ENCODE measurements at regions not wholly inside any gene's neighbourhood (a gene's known extent, or its start where the extent isn't known, plus 50 kb on each side); places are given as distances from the start of the nearest gene placed in this dataset.

GRCh38 chr7:125358551-125359167, 429.0 kb upstream of the POT1 start:
- Histone ChIP-seq H3K9me3 (no peaks in the 10 kb centered on the region), H3K27me3 (no peaks in the 10 kb centered on the region), H3K4me1 (no peaks in the 10 kb centered on the region), H3K27ac (no peak overlapping the region), H3K36me3 (no peaks in the 10 kb centered on the region), H3K4me3 (replicated peaks in 1 of 3) (no peak overlapping the region)
- 61 to 62% methylated on average over 3 of the region's 3 CpGs for WGBS, 2 donors
- no peak for DNase-seq
- intact Hi-C loops (cut with DNase I) = no loop called here
- TF ChIP-seq POLR2A (IDR thresholded peaks at IDR 0.05) (no peak), CTCF (IDR thresholded peaks at IDR 0.05) (no peak)

- intact Hi-C loops (cut with DNase I) = no loop called here
- 83 to 89% methylated on average over 1 of the region's 1 CpG for WGBS, 2 donors
- Histone ChIP-seq H3K27me3 (no peaks in the 10 kb centered on the region), H3K4me3 (replicated peaks in 1 of 3) (no peak overlapping the region), H3K27ac (no peak overlapping the region), H3K36me3 (no peaks in the 10 kb centered on the region), H3K9me3 (no peaks in the 10 kb centered on the region), H3K4me1 (no peaks in the 10 kb centered on the region)
- no peak for TF ChIP-seq CTCF (IDR thresholded peaks at IDR 0.05)
- no peak for TF ChIP-seq POLR2A (IDR thresholded peaks at IDR 0.05)
- no peak for DNase-seq
Measured at GRCh38 chr7:125357676-125358455, 428.2 kb upstream of the POT1 start.

GRCh38 chr7:125355899-125356298, 426.3 kb upstream of the POT1 start:
- no peaks in the 10 kb centered on the region for H3K9me3 ChIP-seq
- no peak overlapping the region for H3K27ac ChIP-seq
- H3K36me3 ChIP-seq = no peaks in the 10 kb centered on the region
- DNase-seq = no peak
- 50 to 51% methylated on average over 6 of the region's 6 CpGs for WGBS, 2 donors
- intact Hi-C loops (cut with DNase I) = no loop called here
- no peak overlapping the region for H3K4me3 ChIP-seq (replicated peaks in 1 of 3)
- TF ChIP-seq CTCF (IDR thresholded peaks at IDR 0.05) (no peak), POLR2A (IDR thresholded peaks at IDR 0.05) (no peak)
- no peaks in the 10 kb centered on the region for H3K4me1 ChIP-seq
- H3K27me3 ChIP-seq = no peaks in the 10 kb centered on the region

GRCh38 chr7:125347269-125347668, 417.6 kb upstream of the POT1 start:
- TF ChIP-seq POLR2A (IDR thresholded peaks at IDR 0.05) = no peak
- TF ChIP-seq CTCF (IDR thresholded peaks at IDR 0.05) = no peak
- WGBS, 2 donors = 67 to 73% methylated on average over 6 of the region's 6 CpGs
- intact Hi-C loops (cut with DNase I) = no loop called here

GRCh38 chr7:125338110-125338509, 408.5 kb upstream of the POT1 start:
- Histone ChIP-seq H3K36me3 (no peaks in the 10 kb centered on the region), H3K4me3 (replicated peaks in 1 of 3) (no peak overlapping the region), H3K9me3 (no peaks in the 10 kb centered on the region), H3K27me3 (no peaks in the 10 kb centered on the region), H3K4me1 (no peaks in the 10 kb centered on the region), H3K27ac (no peak overlapping the region)
- intact Hi-C loops (cut with DNase I) = no loop called here
- TF ChIP-seq CTCF (IDR thresholded peaks at IDR 0.05) (no peak), POLR2A (IDR thresholded peaks at IDR 0.05) (no peak)
- DNase-seq = no peak
- WGBS, 2 donors = 92 to 95% methylated on average over 4 of the region's 4 CpGs

More at GRCh38 chr7:125347269-125347668, 417.6 kb upstream of the POT1 start:
- no peak overlapping the region for H3K27ac ChIP-seq
- H3K4me3 ChIP-seq (replicated peaks in 1 of 3) = no peak overlapping the region
- H3K36me3 ChIP-seq = no peaks in the 10 kb centered on the region
- no peaks in the 10 kb centered on the region for H3K9me3 ChIP-seq
- H3K4me1 ChIP-seq = no peaks in the 10 kb centered on the region
- H3K27me3 ChIP-seq = no peaks in the 10 kb centered on the region
- DNase-seq = no peak

All from thyroid gland (tissue), 4 donors.